AG09319 (cell line): ENCODE measurements at regions not wholly inside any gene's neighbourhood (a gene's known extent, or its start where the extent isn't known, plus 50 kb on each side); places are given as distances from the start of the nearest gene placed in this dataset.

Experiments used
- DNase-seq: peaks from one replicate; pipeline ENCODE4 v3.0.0-alpha.2; 2010; ENCODE audit warnings: low read depth; ENCODE audit errors: extremely low read depth
- CTCF ChIP-seq: IDR thresholded peaks from 2 replicates; pipeline ENCODE4 v1.5.1; 2011; ENCODE audit warnings: low read depth, mild to moderate bottlenecking, inconsistent platforms, low read length, moderate library complexity

GRCh38 chr11:69869311-69869939 is 50.2 kb upstream of the FGF3 start:
- no peak for DNase-seq
- no peak for TF ChIP-seq CTCF

GRCh38 chr11:69870766-69871165 is 51.5 kb upstream of the FGF3 start:
- no peak for DNase-seq
- TF ChIP-seq CTCF, result no peak

- no peak for DNase-seq
- no peak for TF ChIP-seq CTCF
These were observed 54.2 kb upstream of the FGF3 start for GRCh38 chr11:69873166-69874077.

- TF ChIP-seq CTCF, result no peak
These were observed 55.2 kb upstream of the FGF3 start for GRCh38 chr11:69874178-69874983.

GRCh38 chr11:69874984-69875624 is 55.9 kb upstream of the FGF3 start:
- no peak for TF ChIP-seq CTCF
- no peak for DNase-seq

More at GRCh38 chr11:69874178-69874983, 55.2 kb upstream of the FGF3 start:
- DNase-seq, result no peak

GRCh38 chr11:69876013-69876412 is 56.8 kb upstream of the FGF3 start:
- DNase-seq, result no peak
- TF ChIP-seq CTCF, result no peak
